ENCODE measurements at regions not wholly inside any gene's neighbourhood (a gene's known extent, or its start where the extent isn't known, plus 50 kb on each side); places are given as distances from the start of the nearest gene placed in this dataset.

DNA sequence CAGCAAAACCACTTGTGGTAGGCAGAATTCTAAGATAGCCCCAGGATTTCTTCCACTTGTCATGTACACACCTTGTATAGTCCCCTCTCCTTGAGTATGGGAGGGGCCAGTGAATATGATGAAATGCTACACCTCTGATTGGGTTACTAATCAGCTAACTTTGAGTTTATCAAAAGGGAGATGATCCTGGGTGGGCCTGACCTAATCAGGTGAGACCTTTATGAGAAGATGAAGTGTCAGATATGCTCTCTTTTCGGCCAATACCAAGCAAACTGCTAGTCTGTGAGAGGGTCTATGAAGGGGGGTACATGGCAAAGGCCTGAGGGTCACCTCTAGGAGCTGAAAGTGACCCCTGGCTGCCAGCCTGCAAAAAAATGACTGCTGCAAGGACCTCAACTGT lies 154.3 kb upstream of the CRY1 start:
- no peak for DNase-seq
- H3K36me3 ChIP-seq, result no peaks in the 10 kb centered on the region

DNA sequence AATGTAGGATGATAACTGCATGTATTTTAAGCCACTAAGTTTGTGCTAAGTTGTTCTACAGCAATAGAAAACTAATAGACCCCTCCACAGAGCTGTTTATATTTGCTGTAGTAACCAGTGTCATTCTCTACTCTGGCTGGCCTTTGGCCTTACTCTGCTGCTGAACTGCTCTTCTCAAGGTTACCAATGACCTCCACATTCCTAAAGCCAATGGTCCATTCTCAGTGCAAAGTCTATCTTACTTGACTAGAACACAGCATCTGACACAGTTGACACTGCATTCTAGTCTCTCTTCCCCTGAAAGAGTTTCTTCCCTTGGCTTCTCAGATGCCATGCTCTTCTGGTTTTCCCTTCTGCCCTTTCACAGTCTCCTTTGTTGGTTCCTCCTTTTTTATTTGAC lies 154.8 kb upstream of the CRY1 start:
- Histone ChIP-seq H3K36me3 (no peaks in the 10 kb centered on the region), H3K4me3 (no peak overlapping the region), H3K9me3 (no peaks in the 10 kb centered on the region), H3K27me3 (no peaks in the 10 kb centered on the region)
- DNase-seq, result no peak

More for the DNA sequence above, 154.3 kb upstream of the CRY1 start:
- H3K27me3 ChIP-seq, result no peaks in the 10 kb centered on the region
- no peak overlapping the region for H3K4me3 ChIP-seq
- H3K9me3 ChIP-seq, result no peaks in the 10 kb centered on the region

DNA sequence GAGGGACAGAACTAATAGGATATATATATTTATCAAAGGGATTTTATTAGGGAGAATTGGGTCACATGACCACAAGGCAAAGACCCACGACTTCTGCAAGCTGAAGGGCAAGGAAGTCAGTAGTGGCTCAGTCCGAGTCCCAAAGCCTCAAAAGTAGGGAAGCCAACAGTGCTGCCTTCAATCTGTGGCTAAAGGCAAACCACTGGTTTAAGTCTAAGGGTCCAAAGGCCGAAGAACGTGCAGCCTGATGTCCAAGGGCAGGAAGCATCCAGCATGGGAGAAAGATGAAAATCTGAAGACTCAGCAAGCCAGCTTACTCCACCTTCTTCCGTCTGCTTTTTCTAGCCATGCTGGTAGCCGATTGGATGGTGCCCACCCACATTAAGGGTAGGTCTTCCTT lies 157.9 kb upstream of the CRY1 start:
- Histone ChIP-seq H3K36me3 (no peaks in the 10 kb centered on the region), H3K4me3 (no peak overlapping the region)
- no peak for DNase-seq

DNA sequence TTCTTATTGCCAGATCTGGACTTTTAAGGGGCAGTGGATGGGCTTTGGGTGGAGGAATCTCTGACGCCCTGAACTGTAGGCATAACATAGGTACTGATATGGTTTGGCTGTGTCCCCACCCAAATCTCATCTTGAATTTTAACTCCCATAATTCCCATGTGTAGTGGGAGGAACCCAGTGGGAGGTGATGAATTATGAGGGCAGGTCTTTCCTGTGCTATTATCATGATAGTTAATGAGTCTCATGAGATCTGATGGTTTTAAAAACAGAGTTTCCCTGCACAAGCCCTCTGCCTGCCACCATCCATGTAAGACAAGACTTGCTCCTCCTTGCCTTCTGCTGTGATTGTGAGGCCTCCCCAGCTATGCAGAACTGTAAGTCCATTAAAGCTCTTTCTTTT lies 160.0 kb upstream of the CRY1 start:
- H3K27me3 ChIP-seq, result no peaks in the 10 kb centered on the region
- H3K9me3 ChIP-seq, result no peaks in the 10 kb centered on the region
- no peak for DNase-seq
- H3K4me3 ChIP-seq, result no peak overlapping the region
- H3K36me3 ChIP-seq, result no peaks in the 10 kb centered on the region

More for the DNA sequence above, 157.9 kb upstream of the CRY1 start:
- no peaks in the 10 kb centered on the region for H3K9me3 ChIP-seq
- no peaks in the 10 kb centered on the region for H3K27me3 ChIP-seq

DNA sequence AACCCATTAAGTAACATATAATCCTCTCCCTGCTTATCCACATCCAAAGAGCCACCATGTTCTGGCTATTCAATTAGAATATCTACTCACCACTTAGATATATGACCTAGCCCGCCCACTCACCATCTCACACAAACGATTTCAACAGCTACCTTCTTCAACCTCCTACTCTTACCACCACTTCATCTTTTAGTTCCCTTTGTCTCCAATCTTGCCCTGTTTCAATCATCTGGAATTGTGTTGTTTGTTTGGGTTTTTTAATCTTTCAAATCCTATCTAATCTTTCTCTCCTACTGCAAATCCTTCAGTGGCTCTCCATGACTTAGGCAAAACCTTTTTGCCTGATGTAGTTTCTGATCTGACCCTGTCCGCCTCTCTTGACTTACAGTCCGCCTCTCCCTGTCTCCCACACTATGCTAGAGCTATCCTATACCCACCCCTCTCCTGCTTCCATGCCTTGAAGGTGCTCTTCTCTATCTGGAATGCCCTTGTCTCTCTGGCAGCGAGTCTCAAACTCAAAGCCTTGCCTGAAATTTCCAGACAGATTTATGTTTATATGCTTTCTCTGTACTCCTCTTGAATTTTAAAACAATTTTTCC lies 161.0 kb upstream of the CRY1 start:
- Histone ChIP-seq H3K27me3 (no peaks in the 10 kb centered on the region), H3K36me3 (no peaks in the 10 kb centered on the region), H3K9me3 (no peaks in the 10 kb centered on the region; the same call in 1 of the 2 replicates), H3K4me3 (no peak overlapping the region)
- no peak for DNase-seq

DNA sequence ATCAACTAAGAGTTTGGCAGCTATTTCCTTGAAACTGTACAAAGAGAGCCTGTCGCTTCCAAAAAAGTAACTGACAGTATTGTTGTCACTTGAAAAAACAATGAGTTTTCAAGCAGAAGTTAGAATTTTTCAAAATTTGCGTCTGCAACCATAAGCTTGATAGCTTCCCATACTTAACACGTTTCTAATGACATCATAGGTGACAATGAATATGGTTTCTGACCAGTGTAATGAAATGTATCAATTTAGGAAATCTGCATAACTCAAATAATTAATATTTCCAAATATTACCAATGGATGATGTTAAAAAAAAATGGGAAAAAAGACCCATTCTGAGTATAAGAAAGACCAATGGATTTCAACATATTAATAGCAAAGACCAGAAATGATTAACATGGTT lies 165.4 kb upstream of the CRY1 start:
- no peak for DNase-seq
- Histone ChIP-seq H3K27me3 (no peaks in the 10 kb centered on the region), H3K36me3 (no peaks in the 10 kb centered on the region), H3K9me3 (peaks cover 2% of the 10 kb centered on the region; the same call in 1 of the 2 replicates), H3K4me3 (no peak overlapping the region)

DNA sequence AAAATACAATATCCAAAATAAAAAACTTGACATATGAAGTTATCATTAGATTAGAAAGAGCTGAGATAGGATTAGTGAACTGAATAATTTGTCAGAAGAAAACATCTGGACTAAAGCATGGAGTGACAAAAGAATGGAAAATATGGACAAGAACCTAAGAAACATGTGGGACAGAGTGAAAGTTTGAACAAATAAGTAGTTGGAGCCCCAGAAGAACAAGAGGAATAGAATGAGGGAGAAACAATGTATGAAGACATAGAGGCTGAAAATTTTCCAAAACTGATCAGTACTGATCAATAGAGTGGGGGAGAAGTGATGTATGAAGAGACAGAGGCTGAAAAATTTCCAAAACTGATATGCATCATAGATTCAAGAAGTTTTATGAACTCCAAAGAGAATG lies 170.6 kb upstream of the CRY1 start:
- H3K4me3 ChIP-seq, result no peak overlapping the region
- H3K36me3 ChIP-seq, result no peaks in the 10 kb centered on the region
- H3K9me3 ChIP-seq, result 0 out of 2 replicates have a peak, but pooled peaks cover 2% of the 10 kb centered on the region
- no peak for DNase-seq
- no peaks in the 10 kb centered on the region for H3K27me3 ChIP-seq

DNA sequence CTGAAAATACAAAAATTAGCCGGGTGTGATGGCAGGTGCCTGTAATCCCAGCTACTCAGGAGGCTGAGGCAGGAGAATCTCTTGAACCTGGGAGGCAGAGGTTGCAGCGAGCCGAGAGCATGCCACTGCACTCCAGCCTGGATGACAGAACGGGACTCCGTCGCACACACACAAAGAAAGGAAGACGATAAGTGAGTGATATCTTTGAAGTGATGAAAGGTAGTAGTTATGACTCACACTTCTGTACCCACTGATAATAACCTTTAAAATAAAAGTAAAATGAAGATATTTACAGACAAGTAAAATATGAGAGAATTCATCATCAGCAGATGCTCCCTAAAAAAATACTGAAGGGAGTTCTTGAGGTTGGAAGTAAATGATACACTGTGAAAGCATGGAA lies 171.3 kb upstream of the CRY1 start:
- Histone ChIP-seq H3K4me3 (no peak overlapping the region), H3K9me3 (0 out of 2 replicates have a peak, but pooled peaks cover 2% of the 10 kb centered on the region), H3K36me3 (no peaks in the 10 kb centered on the region), H3K27me3 (no peaks in the 10 kb centered on the region)
- no peak for DNase-seq

DNA sequence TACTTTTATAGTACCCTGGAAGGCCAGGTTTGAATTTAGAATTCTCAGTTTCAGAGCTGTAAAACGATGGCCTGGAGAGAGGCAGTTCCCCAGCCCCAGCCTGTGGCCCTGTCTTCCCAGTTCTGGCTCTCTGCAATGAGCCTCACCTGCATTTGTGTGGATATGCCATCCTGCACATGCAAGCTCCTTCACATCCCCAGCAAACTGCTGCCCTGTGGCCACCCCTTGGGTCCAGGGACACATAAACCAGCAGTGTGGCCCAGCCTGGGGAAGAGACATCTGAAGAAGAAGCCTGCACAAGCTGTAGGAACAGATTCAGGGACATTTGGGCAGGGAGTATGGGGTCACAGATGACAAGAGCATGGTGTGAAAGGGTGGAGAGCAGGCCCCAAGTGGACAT lies 174.3 kb upstream of the CRY1 start:
- H3K4me3 ChIP-seq, result no peak overlapping the region
- H3K36me3 ChIP-seq, result no peaks in the 10 kb centered on the region
- DNase-seq, result no peak
- 0 out of 2 replicates have a peak, but pooled peaks cover 2% of the 10 kb centered on the region for H3K9me3 ChIP-seq
- H3K27me3 ChIP-seq, result no peaks in the 10 kb centered on the region

DNA sequence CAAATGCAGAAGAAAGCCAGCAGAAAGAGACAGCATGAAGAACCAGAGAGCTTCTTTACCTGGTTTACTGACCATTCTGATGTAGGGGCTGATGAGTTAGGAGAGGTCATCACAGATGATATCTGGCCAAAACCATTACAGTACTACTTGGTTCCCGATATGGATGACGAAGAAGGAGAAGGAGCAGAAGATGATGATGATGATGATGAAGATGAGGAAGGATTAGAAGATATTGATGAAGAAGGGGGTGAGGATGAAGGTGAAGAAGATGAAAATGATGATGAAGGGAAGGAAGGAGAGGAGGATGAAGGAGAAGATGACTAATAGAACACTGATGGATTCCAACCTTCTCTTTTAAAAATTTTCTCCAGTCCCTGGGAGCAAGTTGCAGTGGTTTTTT lies 178.2 kb upstream of the CRY1 start:
- no peak overlapping the region for H3K4me3 ChIP-seq
- no peaks in the 10 kb centered on the region for H3K36me3 ChIP-seq
- no peaks in the 10 kb centered on the region for H3K27me3 ChIP-seq
- no peak for DNase-seq
- H3K9me3 ChIP-seq, result no peaks in the 10 kb centered on the region

DNA sequence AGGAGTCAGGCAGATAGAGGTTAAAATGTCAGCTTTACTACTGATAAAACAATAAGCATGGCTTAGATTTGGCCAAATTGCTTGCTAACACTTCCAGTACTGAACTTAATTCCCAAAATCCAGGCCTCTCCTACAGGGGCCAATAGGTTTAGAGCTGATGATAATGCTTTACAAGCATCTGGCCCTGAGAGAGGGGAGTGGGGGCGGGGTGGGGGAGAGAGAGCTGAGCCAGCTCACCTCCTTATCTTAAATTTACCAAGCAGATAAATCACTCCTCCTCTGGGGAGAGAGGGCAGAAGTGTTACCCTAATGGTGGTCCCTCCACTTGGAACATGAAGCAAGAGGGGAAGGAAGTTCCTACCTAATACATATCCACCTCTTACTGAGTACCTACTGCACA lies 182.2 kb upstream of the CRY1 start:
- H3K9me3 ChIP-seq, result 0 out of 2 replicates have a peak, but pooled peaks cover 2% of the 10 kb centered on the region
- DNase-seq, result no peak
- H3K36me3 ChIP-seq, result no peaks in the 10 kb centered on the region
- H3K27me3 ChIP-seq, result no peaks in the 10 kb centered on the region
- H3K4me3 ChIP-seq, result no peak overlapping the region

DNA sequence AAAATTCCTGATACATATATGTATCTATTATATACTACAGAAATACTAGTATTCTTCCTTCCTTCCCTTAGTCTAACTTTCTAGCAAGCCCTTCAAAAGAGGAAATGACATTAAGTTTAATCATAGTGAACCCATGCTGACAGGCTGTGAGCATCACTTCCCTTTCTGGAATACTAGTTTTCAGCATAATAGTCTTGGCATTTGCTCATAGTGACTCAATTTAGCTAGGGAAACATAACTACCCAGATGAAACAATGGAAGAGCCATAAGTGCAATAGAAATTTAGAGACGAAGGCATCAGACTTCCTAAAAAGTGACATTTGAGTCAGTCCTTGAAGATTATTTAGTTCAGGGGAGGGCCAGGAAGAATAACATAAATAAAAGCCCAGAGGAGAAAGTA lies 184.5 kb upstream of the CRY1 start:
- H3K4me3 ChIP-seq, result no peak overlapping the region
- DNase-seq, result no peak
- no peaks in the 10 kb centered on the region for H3K36me3 ChIP-seq
- H3K27me3 ChIP-seq, result no peaks in the 10 kb centered on the region
- H3K9me3 ChIP-seq, result 0 out of 2 replicates have a peak, but pooled peaks cover 2% of the 10 kb centered on the region

DNA sequence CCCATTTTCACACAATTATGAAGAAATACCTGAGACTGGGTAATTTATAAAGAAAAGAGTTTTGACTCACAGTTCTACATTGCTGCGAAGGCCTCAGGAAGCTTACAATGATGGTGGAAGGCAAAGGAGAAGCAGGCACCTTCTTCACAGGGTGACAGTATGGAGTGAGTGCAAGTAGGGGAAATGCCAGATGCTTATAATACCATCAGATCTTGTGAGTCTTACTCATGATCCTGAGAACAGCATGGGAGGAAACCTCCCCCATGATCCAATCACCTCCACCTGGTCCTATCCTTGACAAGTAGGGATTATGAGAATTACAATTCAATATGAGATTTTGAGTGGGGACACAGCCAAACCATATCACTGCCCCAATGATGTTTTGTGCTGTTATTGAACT lies 189.3 kb upstream of the CRY1 start:
- no peaks in the 10 kb centered on the region for H3K27me3 ChIP-seq
- H3K4me3 ChIP-seq, result no peak overlapping the region
- 0 out of 2 replicates have a peak, but pooled peaks cover 2% of the 10 kb centered on the region for H3K9me3 ChIP-seq
- no peak for DNase-seq
- no peaks in the 10 kb centered on the region for H3K36me3 ChIP-seq

DNA sequence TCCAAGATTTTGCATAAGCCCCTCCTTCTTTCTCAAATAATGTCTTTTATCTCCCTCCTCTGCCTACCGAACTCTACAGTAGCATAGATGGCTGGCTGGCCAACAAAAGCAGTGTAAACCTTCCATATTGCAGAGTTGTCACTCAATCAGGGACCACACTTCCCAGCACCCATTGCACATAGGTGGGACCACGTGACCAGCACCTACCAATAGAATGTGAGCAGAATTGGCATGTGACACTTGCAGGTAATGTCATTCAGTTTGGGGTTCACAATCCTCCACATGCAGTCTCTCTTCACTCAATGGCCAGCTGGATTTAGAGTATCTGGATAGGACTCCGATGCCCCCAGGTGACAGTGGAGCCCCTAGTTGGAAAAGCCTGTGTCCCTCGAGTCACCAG lies 190.3 kb upstream of the CRY1 start:
- DNase-seq, result no peak

DNA sequence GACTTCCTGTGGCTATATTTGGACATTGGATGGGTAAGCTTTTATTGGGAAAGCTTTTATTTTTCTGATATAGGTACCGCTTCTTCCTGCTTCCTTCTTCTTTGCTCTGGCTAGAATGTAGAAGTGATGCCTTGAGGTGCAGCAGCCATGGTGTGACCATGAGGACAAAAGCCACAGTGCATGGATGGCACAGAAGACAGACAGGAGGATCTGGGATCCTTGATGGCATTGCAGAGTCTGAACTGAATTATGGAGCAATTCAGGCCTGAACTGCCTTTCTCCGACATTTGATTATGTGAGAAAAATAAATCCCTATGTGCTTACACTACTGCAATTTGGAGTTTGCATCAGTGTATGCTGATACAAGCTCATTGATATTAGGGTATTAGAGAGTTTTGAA lies 191.3 kb upstream of the CRY1 start:
- no peaks in the 10 kb centered on the region for H3K36me3 ChIP-seq
- no peaks in the 10 kb centered on the region for H3K9me3 ChIP-seq
- no peak for DNase-seq
- no peak overlapping the region for H3K4me3 ChIP-seq
- no peaks in the 10 kb centered on the region for H3K27me3 ChIP-seq

More for the DNA sequence above, 190.3 kb upstream of the CRY1 start:
- H3K4me3 ChIP-seq, result no peak overlapping the region
- no peaks in the 10 kb centered on the region for H3K9me3 ChIP-seq
- no peaks in the 10 kb centered on the region for H3K27me3 ChIP-seq
- no peaks in the 10 kb centered on the region for H3K36me3 ChIP-seq

DNA sequence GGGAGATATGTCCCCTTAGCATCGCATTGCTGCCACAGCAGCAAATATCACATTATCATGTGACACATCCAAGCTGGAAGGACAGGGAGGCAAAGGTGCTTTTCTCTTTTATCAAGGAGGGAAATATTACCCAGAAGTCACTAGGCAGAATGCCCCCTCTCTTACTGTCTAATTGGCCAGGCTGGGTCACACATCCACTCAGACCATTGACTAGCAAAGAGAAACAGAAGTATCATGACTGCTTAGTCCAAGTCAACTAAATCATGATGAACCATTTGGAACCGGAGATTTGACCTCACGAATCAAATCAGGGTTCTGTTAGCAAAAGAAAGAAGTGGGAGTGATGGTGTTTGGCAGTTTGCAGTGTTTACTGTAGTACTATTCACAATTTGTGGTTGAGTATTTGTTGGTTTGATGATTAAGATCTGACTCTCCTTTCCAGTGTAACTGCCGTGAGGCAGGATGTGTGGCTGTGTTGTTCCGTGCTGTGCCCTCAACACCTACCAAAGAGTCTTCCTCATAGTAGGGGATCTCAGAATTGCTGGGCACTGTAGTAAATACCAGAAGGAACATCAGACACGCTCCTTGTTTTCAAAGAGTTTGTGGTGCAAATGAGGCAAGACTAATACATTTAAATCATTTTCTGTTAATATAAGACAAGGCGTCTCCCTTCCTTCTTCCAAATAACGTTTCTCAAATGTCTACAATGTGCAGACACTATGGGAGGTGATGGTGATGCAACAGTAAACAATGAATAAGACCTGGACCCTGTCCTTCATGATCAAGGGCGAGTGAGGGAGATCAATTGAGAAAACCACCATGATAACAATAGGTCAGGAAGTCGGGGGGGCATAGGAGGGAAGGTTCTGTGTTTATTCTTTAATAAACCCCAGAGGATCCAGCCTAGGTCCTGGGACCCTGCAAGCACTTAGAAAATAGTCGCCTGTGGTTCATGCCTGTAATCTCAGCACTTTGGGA lies 194.4 kb upstream of the CRY1 start:
- Histone ChIP-seq H3K4me3 (no peak overlapping the region), H3K36me3 (no peaks in the 10 kb centered on the region), H3K9me3 (no peaks in the 10 kb centered on the region), H3K27me3 (no peaks in the 10 kb centered on the region)
- DNase-seq, result peak; percentile 58

DNA sequence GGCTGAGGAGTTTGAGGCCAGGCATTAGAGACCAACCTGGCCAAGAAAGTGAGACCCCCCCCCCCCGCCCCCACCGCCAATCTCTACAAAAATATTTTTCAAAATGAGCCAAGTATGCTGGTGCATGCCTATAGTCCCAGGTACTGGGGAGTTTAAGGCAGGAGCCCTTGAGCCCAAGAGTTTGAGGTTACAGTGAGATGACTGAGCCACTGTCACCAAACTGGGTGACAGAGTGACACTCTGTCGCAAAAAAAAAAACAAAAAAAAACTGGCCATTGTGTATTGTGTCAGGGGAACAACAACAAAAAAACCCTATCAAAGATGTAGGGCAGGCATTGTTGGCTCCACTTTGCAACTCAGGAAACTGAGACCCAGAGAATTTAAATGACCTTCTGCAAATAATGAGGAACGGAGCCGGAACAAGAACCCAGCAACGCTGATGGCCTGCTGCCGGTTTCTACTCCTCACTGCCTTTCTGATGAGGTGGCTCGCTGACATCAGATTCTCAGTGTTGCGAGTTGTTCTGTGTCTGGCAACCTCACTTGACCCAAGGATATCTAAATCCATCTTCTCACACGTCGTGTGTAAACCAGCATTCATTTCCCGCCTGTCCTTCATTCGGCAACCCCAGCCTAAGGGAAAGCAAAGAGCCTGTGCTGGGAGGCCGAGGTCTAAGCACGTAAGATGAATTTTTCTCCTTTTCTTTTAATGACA lies 195.2 kb upstream of the CRY1 start:
- no peaks in the 10 kb centered on the region for H3K27me3 ChIP-seq
- no peaks in the 10 kb centered on the region for H3K9me3 ChIP-seq
- DNase-seq, result no peak
- no peaks in the 10 kb centered on the region for H3K36me3 ChIP-seq
- H3K4me3 ChIP-seq, result no peak overlapping the region
